ENCODE measurements at regions not wholly inside any gene's neighbourhood (a gene's known extent, or its start where the extent isn't known, plus 50 kb on each side); places are given as distances from the start of the nearest gene placed in this dataset.

DNA sequence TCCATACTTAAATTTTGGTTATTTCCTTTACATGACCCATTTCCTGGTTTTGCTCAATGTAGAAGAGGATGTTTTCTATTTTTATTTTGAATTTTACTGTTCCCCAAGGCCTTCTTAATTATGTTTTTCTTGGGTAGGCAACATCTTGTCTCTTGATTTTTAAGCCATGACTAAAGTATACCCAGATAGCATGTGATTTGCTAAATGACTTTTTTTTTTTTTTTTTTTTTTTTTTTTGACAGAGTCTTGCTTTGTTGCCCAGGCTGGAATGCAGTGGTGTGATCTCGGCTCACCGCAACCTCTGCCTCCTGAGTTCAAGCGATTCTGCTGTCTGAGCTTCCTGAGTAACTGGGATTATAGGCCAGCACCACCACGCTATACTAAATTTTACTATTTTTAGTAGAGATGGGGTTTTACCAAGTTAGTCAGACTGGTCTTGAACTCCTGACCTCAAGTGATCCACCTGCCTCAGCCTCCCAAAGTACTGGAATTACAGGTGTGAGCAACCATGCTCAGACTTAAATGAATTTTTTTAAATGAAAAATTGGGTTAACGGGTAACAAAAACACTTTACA lies 198.6 kb upstream of the DAB2 start:
- Mint-ChIP-seq H3K27me3 (ENCODE audit: insufficient read depth, unreplicated experiment) (no peaks in the 10 kb centered on the region), H3K4me1 (ENCODE audit: insufficient read depth, unreplicated experiment) (no peaks in the 10 kb centered on the region), H3K27ac (ENCODE audit: low read depth, unreplicated experiment) (no peak overlapping the region), H3K36me3 (ENCODE audit: insufficient read depth, unreplicated experiment) (no peaks in the 10 kb centered on the region), H3K4me3 (ENCODE audit: unreplicated experiment) (no peak overlapping the region), H3K9me3 (ENCODE audit: unreplicated experiment) (no peaks in the 10 kb centered on the region)
- POLR2A ChIA-PET, result no interaction called here
- BruUV-seq (replicated peaks), result no TSS peak
- intact Hi-C loops (cut with micrococcal nuclease), result no loop called here
- CTCF ChIA-PET, result no interaction called here
- no peak for DNase-seq (ENCODE audit: unreplicated experiment)
- TF ChIP-seq, protein P1, sequence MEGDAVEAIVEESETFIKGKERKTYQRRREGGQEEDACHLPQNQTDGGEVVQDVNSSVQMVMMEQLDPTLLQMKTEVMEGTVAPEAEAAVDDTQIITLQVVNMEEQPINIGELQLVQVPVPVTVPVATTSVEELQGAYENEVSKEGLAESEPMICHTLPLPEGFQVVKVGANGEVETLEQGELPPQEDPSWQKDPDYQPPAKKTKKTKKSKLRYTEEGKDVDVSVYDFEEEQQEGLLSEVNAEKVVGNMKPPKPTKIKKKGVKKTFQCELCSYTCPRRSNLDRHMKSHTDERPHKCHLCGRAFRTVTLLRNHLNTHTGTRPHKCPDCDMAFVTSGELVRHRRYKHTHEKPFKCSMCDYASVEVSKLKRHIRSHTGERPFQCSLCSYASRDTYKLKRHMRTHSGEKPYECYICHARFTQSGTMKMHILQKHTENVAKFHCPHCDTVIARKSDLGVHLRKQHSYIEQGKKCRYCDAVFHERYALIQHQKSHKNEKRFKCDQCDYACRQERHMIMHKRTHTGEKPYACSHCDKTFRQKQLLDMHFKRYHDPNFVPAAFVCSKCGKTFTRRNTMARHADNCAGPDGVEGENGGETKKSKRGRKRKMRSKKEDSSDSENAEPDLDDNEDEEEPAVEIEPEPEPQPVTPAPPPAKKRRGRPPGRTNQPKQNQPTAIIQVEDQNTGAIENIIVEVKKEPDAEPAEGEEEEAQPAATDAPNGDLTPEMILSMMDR (IDR thresholded peaks at IDR 0.05; ENCODE audit: unreplicated experiment), result no peak

DNA sequence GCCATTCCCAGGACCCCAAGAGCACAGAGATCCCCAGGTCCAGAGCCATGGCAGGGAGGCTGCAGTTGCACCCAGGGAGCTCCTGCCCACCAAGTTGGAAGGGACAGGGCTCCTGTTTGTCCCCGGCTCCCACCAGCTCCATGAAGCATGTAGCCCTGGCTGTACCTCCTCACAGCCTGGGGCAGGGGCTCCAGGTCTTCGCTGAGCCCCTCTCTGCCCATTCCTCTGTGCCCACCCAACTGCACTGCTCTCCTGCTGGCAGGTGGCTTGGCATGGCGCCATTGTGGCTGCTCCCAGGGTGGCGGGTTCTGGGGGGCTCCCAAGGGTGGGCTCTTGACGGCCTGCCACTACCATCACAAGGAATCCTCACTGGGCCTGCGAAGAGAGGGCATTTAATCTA lies 197.5 kb upstream of the DAB2 start:
- no peak for DNase-seq (ENCODE audit: unreplicated experiment)
- CTCF ChIA-PET, result interaction anchor here (0.6 to 0.8 kb wide), 3 partner anchors 21 to 44 kb away, joined by 3 read pairs; no protein-coding TSS in a partner anchor
- POLR2A ChIA-PET, result no interaction called here
- TF ChIP-seq, protein P1 (IDR thresholded peaks at IDR 0.05; ENCODE audit: unreplicated experiment), result no peak
- H3K27ac Mint-ChIP-seq (ENCODE audit: low read depth, unreplicated experiment), result no peak overlapping the region
- no peaks in the 10 kb centered on the region for H3K9me3 Mint-ChIP-seq (ENCODE audit: unreplicated experiment)
- no TSS peak for BruUV-seq (replicated peaks)
- no peaks in the 10 kb centered on the region for H3K36me3 Mint-ChIP-seq (ENCODE audit: insufficient read depth, unreplicated experiment)
- no peaks in the 10 kb centered on the region for H3K27me3 Mint-ChIP-seq (ENCODE audit: insufficient read depth, unreplicated experiment)
- intact Hi-C loops (cut with micrococcal nuclease), result no loop called here
- no peaks in the 10 kb centered on the region for H3K4me1 Mint-ChIP-seq (ENCODE audit: insufficient read depth, unreplicated experiment)
- no peak overlapping the region for H3K4me3 Mint-ChIP-seq (ENCODE audit: unreplicated experiment)

DNA sequence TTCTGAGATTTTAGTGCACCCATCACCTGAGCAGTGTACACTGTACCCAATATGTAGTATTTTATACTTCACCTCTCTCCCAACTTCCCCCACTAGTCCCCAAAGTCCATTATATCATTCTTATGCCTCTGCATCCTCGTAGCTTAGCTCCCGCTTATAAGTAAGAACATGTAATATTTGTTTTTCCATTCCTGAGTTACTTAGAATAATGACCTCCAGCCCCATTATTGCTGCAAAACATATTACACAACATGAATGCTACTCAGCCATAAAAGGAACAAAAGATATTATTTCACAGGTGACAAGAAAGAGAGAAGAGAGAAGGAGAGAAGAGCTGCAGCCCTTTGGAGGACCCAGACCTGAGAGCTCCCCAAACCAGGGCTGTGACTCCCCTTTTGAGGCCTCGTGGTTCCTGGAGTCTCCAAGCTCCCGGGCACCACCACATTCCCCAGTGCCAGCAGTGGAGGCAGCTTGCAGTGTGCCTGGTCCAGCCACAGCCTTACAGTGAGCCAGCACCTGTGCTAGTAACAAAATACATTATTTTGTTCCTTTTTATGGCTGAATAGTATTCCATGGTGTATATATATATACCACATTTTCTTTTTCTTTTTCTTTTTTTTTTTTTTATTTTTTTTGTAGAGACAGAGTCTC lies 194.5 kb upstream of the DAB2 start:
- TF ChIP-seq, protein P1 (IDR thresholded peaks at IDR 0.05; ENCODE audit: unreplicated experiment), result no peak
- Mint-ChIP-seq H3K36me3 (ENCODE audit: insufficient read depth, unreplicated experiment) (no peaks in the 10 kb centered on the region), H3K27ac (ENCODE audit: low read depth, unreplicated experiment) (no peak overlapping the region), H3K4me1 (ENCODE audit: insufficient read depth, unreplicated experiment) (no peaks in the 10 kb centered on the region), H3K27me3 (ENCODE audit: insufficient read depth, unreplicated experiment) (no peaks in the 10 kb centered on the region), H3K4me3 (ENCODE audit: unreplicated experiment) (no peak overlapping the region), H3K9me3 (ENCODE audit: unreplicated experiment) (no peaks in the 10 kb centered on the region)
- CTCF ChIA-PET, result interaction anchor here (0.6 to 1.1 kb wide), 2 partner anchors 19 to 20 kb away, joined by 3 to 4 read pairs; no protein-coding TSS in a partner anchor
- intact Hi-C loops (cut with micrococcal nuclease), result no loop called here
- no peak for DNase-seq (ENCODE audit: unreplicated experiment)
- BruUV-seq (replicated peaks), result no TSS peak
- POLR2A ChIA-PET, result interaction anchor here (0.6 kb wide), 1 partner anchor 47 kb away, joined by 3 read pairs; no protein-coding TSS in a partner anchor

DNA sequence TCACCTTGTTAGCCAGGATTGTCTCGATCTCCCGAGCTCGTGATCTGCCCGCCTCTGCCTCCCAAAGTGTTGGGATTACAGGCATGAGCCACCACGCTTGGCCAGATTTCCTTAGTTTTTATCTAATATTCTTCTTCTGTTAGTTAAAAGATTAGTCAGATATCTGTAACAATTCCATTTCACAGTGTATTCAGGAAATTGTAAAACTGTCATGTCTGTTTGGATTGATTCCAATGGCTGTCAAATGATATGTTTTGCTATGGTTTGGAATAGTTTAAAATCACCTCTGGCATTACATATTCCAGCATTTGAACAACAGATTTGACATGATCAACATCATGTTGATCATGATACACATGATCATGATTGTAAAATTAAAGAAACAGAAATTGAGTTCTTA lies 193.6 kb upstream of the DAB2 start:
- ChIA-PET POLR2A (interaction anchor here (0.7 kb wide), 1 partner anchor 54 kb away, joined by 3 read pairs; no protein-coding TSS in a partner anchor), CTCF (interaction anchor here (1.1 kb wide), 1 partner anchor 19 kb away, joined by 4 read pairs; no protein-coding TSS in a partner anchor)
- Mint-ChIP-seq H3K9me3 (ENCODE audit: unreplicated experiment) (no peaks in the 10 kb centered on the region), H3K4me3 (ENCODE audit: unreplicated experiment) (no peak overlapping the region), H3K27me3 (ENCODE audit: insufficient read depth, unreplicated experiment) (no peaks in the 10 kb centered on the region), H3K36me3 (ENCODE audit: insufficient read depth, unreplicated experiment) (no peaks in the 10 kb centered on the region), H3K27ac (ENCODE audit: low read depth, unreplicated experiment) (no peak overlapping the region), H3K4me1 (ENCODE audit: insufficient read depth, unreplicated experiment) (no peaks in the 10 kb centered on the region)
- intact Hi-C loops (cut with micrococcal nuclease), result no loop called here
- BruUV-seq (replicated peaks), result no TSS peak
- TF ChIP-seq, protein P1 (IDR thresholded peaks at IDR 0.05; ENCODE audit: unreplicated experiment), result no peak
- no peak for DNase-seq (ENCODE audit: unreplicated experiment)

All from MCF 10A (cell line).